NCI-H460 (cell line): ENCODE measurements at regions not wholly inside any gene's neighbourhood (a gene's known extent, or its start where the extent isn't known, plus 50 kb on each side); places are given as distances from the start of the nearest gene placed in this dataset.
A peak's percentile ranks its signal among the peaks of the same experiment; 100 is the strongest.

Experiments used
- DNase-seq: peaks from one replicate; pipeline ENCODE4 v3.0.0-alpha.2; 2016; ENCODE audit warnings: low read depth; ENCODE audit errors: extremely low read depth

DNA sequence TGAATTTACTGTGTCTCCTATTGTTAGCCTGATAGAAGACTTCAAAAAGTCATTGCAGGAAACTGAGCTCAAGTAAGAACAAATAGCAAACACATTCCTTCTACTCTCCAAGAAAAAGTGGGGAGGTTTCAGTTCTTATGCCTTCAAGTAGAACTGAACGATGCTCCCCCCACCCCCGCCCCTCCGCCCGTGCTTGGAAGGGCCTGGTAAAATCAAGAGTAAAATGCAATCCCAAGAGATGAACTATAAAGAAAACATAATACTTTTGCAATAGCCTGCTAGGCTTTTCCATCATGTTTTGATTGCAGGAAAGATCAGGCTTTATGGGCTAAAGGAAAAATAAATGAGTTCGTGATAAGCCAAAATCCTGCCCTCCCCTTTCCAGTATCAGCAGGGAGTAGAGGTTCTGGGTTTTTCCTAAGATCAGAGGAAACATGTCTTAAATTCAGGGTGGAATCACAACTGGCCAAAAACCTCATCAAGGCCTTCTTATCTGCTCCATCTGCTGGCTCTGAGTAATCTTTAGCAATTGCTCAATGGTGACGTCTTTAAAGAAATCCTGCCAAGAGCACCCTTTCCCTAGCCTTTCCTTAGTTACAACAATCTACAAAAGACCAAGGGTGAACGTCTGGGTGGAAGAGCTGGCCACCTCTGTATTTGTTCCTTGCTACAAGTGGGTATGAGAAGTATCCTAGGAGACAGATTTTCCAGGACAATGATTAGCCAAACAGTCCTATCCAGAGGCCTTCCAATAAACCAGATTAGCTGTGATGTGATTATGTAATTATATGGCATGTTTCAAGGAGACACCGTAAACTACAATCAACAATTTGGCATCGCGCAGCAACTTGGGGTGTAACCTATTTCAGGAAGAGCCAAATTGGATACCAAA, 66.3 kb upstream of the FAM9C start:
- peak; percentile 90 for DNase-seq

DNA sequence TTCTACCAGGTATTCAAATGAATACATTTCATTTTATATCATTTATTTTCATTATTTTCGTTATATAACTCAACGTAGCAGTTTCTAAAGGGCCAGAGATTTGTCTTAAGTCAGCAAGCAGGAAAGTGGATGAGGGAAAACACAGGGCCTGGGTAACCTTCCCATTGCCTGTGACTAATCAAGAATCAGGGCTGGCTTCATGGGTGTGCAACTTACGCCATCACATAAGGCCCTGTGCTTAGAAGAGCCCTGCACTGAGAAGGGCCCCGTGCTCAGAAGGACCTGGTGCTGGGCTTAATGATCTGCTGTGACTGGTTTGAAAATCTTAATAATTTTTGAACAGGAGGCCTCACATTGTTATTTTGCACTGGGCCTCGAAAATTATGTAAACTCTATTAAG, 65.4 kb upstream of the FAM9C start:
- DNase-seq = peak; percentile 72

GRCh38 chrX:13103914-13104274, 59.5 kb upstream of the FAM9C start:
- DNase-seq = no peak

GRCh38 chrX:13103188-13103913, 58.9 kb upstream of the FAM9C start:
- no peak for DNase-seq

- no peak for DNase-seq
Measured at GRCh38 chrX:13102636-13103035, 58.2 kb upstream of the FAM9C start.

DNA sequence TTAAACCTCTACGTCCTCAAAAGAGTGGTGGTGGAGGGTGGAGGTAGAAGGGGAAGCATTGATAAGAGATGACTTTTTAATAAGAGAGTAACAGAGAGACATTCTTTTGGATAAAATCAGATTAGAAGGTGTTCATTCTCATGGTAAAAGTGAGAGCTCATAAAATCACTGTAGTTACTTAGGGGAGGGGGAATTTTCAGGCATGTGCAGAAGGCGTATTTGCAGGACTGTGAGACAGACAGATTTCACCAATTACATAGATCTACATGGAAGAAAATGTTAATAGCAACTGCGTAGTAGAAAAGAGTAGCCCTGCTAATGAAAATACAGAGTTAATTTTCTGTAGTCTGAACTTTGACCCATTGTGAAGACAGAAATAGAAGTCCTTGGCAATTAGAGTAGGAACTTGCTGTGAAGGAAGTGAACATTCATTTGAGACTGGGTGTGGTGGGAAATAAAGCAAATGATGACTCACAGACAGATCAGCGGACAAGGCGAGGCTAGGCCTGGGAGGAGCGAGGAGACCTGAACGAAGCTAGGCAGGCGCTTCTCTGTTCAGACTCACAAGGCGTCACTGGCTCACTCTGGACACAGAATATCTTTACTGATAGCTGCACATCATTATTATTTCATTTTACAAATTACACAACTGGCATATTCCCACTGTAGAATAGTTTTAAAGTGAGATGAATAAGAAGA, 57.2 kb upstream of the FAM9C start:
- peak; percentile 90 for DNase-seq

- no peak for DNase-seq
Measured at GRCh38 chrX:13099121-13099520, 54.7 kb upstream of the FAM9C start.

DNA sequence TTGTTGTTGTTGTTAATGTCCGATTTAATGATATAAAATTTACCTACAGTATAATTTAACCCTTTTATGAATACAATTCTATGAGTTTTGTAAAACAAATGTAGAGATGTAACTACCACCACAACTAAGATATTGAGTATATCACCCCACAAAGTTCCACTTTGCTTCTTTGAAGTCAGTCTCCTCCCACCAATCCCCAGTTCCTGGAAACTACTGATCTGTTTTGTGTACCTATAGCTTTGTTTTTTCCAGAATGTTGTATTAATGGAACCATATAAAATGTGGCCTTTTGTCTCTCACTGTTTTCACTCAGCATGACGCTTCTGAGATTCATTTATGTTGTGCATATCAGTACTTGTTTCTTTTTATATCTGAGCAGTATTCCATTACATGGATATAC, 52.3 kb upstream of the FAM9C start:
- DNase-seq = no peak

DNA sequence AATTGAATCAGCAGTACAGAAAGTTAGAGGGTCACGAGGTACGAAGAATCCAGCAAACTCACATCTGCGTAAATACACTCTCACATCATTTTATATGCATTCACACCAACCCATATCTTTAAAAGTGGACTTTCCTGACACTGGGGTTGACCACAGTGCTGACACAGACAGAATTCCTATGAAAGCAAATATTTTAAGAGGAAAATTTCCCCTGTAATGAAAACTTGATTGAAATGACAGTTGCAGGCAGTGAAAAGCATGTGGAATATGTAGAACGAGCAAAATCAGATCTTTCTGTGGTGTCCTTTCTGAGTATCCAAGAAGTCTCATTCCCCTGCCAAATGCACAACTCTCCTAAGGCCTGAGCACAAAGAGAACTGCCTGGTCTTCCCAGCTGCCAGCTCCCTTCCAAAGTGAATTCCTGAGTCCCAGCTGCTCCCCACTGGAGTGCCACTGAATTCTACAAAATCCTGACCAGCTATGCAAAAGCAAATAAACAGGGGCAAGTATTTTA, 50.5 kb upstream of the FAM9C start:
- no peak for DNase-seq

GRCh38 chrX:13094374-13094773, 50.0 kb upstream of the FAM9C start:
- DNase-seq = no peak
